ENCODE measurements at regions not wholly inside any gene's neighbourhood (a gene's known extent, or its start where the extent isn't known, plus 50 kb on each side); places are given as distances from the start of the nearest gene placed in this dataset.

- Mint-ChIP-seq H3K9me3 (no peaks in the 10 kb centered on the region), H3K27me3 (no peaks in the 10 kb centered on the region), H3K4me3 (no peak overlapping the region), H3K27ac (no peak overlapping the region), H3K36me3 (ENCODE audit: low read depth) (no peaks in the 10 kb centered on the region), H3K4me1 (ENCODE audit: low read depth) (no peaks in the 10 kb centered on the region)
- DNase-seq (no peak), ATAC-seq (no peak)
- ChIA-PET POLR2A (no interaction called here), CTCF (no interaction called here)
- no peak for TF ChIP-seq CTCF (IDR thresholded peaks at IDR 0.05)
- intact Hi-C loops (cut with micrococcal nuclease), result no loop called here
These were observed 483.0 kb upstream of the NDST4 start for GRCh38 chr4:115596265-115597001.

- no peak for TF ChIP-seq CTCF (IDR thresholded peaks at IDR 0.05)
- DNase-seq (no peak), ATAC-seq (no peak)
- CTCF ChIA-PET, result no interaction called here
- Mint-ChIP-seq H3K4me1 (ENCODE audit: low read depth) (no peaks in the 10 kb centered on the region), H3K36me3 (ENCODE audit: low read depth) (no peaks in the 10 kb centered on the region), H3K4me3 (no peak overlapping the region), H3K9me3 (peaks cover 3% of the 10 kb centered on the region), H3K27ac (no peak overlapping the region), H3K27me3 (no peaks in the 10 kb centered on the region)
- intact Hi-C loops (cut with micrococcal nuclease), result no loop called here
- POLR2A ChIA-PET, result no interaction called here
These were observed 467.5 kb upstream of the NDST4 start for GRCh38 chr4:115580901-115581300.

- Mint-ChIP-seq H3K4me1 (ENCODE audit: low read depth) (no peaks in the 10 kb centered on the region), H3K4me3 (no peak overlapping the region), H3K27ac (no peak overlapping the region), H3K27me3 (no peaks in the 10 kb centered on the region), H3K36me3 (ENCODE audit: low read depth) (no peaks in the 10 kb centered on the region), H3K9me3 (peaks cover 14% of the 10 kb centered on the region)
- POLR2A ChIA-PET, result no interaction called here
- CTCF ChIA-PET, result no interaction called here
- no peak for DNase-seq
- no peak for TF ChIP-seq CTCF (IDR thresholded peaks at IDR 0.05)
- ATAC-seq, result no peak
- intact Hi-C loops (cut with micrococcal nuclease), result no loop called here
These were observed 462.4 kb upstream of the NDST4 start for GRCh38 chr4:115575851-115576250.

- Mint-ChIP-seq H3K36me3 (ENCODE audit: low read depth) (no peaks in the 10 kb centered on the region), H3K4me3 (no peak overlapping the region), H3K9me3 (peaks cover 3% of the 10 kb centered on the region), H3K27me3 (no peaks in the 10 kb centered on the region), H3K27ac (no peak overlapping the region), H3K4me1 (ENCODE audit: low read depth) (no peaks in the 10 kb centered on the region)
- no peak for TF ChIP-seq CTCF (IDR thresholded peaks at IDR 0.05)
- no peak for DNase-seq
- intact Hi-C loops (cut with micrococcal nuclease), result no loop called here
- ATAC-seq, result no peak
- POLR2A ChIA-PET, result no interaction called here
- CTCF ChIA-PET, result no interaction called here
These were observed 449.1 kb upstream of the NDST4 start for GRCh38 chr4:115562506-115562905.

GRCh38 chr4:115548123-115548522 lies 434.7 kb upstream of the NDST4 start:
- H3K9me3 Mint-ChIP-seq, result no peaks in the 10 kb centered on the region
- intact Hi-C loops (cut with micrococcal nuclease), result no loop called here
- H3K27me3 Mint-ChIP-seq, result no peaks in the 10 kb centered on the region
- H3K4me1 Mint-ChIP-seq (ENCODE audit: low read depth), result no peaks in the 10 kb centered on the region
- no peak for DNase-seq
- no peak overlapping the region for H3K4me3 Mint-ChIP-seq
- no peaks in the 10 kb centered on the region for H3K36me3 Mint-ChIP-seq (ENCODE audit: low read depth)
- no peak overlapping the region for H3K27ac Mint-ChIP-seq
- ChIA-PET CTCF (no interaction called here), POLR2A (no interaction called here)
- no peak for TF ChIP-seq CTCF (IDR thresholded peaks at IDR 0.05)
- no peak for ATAC-seq

Measured in activated CD8-positive, alpha-beta T cell treated with anti-CD3 and anti-CD28 coated beads for 36 hours (primary cell).